Tibial nerve (tissue), 4 donors: ENCODE measurements at regions not wholly inside any gene's neighbourhood (a gene's known extent, or its start where the extent isn't known, plus 50 kb on each side); places are given as distances from the start of the nearest gene placed in this dataset.

Source experiments
- CTCF ChIP-seq, 5 experiments: fragments of 200-600 bp in 3 of 5; fragments of 450-650 bp in 2 of 5; sonication (generic) in 3 of 5; IDR thresholded peaks; one replicate each; pipeline ENCODE4 v1.5.1; 2016 to 2019; ENCODE audit warnings: antibody characterized with exemption in 5 of 5, mild to moderate bottlenecking in 3 of 5, moderate library complexity in 2 of 5
- EP300 ChIP-seq, 2 donors: sonication (generic); formaldehyde crosslinking; IDR thresholded peaks; one replicate each; pipeline ENCODE4 v1.6.1; 2017; ENCODE audit warnings: antibody characterized with exemption in 2 of 2, mild to moderate bottlenecking in 1 of 2
- POLR2A ChIP-seq, 2 donors: fragments of 450-650 bp; IDR thresholded peaks; one replicate each; pipeline ENCODE4 v1.6.1; 2017; ENCODE audit warnings: antibody characterized with exemption in 2 of 2, mild to moderate bottlenecking in 2 of 2, moderate library complexity in 2 of 2

- no peak for TF ChIP-seq CTCF (IDR thresholded peaks at IDR 0.05)
- TF ChIP-seq POLR2A (IDR thresholded peaks at IDR 0.05), result no peak
- no peak for TF ChIP-seq EP300 (IDR thresholded peaks at IDR 0.05)
Observed at GRCh38 chr18:8970843-8971242, 131.7 kb upstream of the NDUFV2 start.
